GM18511 (cell line): ENCODE measurements at regions not wholly inside any gene's neighbourhood (a gene's known extent, or its start where the extent isn't known, plus 50 kb on each side); places are given as distances from the start of the nearest gene placed in this dataset.
A peak's percentile ranks its signal among the peaks of the same experiment; 100 is the strongest.

Source experiments
- ATAC-seq: cut with Tn5 transposase; IDR thresholded peaks from one replicate; pipeline ENCODE4 v1.9.1; 2021; ENCODE audit warnings: mild to moderate bottlenecking, moderate library complexity; ENCODE audit not compliant: unreplicated experiment

DNA sequence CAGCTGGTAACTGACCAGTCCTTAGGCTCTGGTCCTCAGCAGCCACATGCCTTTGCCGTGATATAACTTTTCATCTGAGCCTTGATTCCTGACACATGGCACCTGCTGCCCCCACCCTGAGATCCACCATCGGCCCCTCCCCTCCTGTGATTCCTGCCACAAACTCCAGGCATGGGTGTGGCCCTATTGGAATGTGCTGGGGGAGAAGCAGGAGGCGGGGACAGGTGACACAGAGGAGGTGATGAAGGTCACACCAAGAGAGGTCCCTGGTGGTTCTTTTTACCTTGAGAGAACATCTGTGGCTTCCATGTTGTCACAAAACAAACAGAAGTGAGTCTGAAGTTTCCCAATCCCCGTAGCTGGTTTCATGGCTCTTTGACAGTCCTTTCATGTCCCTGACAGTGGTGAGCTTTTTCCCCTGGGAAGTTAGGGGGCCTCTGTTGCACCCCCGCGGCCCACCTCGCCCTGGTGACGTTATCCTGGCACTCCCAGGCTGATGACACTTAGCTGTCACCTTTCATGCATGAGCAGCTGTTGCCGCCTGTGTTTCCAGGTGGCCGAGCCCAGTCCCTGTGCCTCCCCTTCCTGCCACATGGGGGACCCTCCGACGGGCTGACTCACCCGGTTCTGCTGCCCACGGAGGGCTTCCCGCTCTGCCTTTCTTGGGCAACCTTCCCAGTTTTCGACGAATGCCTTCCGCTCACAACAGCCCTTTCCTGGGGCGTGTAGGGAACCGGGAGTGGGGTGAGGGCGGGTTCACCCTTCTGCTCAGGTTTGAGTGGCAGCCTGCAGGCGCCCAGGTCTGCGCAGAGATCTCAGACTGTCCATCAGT, 66.3 kb upstream of the GLI2 start:
- no peak for ATAC-seq

DNA sequence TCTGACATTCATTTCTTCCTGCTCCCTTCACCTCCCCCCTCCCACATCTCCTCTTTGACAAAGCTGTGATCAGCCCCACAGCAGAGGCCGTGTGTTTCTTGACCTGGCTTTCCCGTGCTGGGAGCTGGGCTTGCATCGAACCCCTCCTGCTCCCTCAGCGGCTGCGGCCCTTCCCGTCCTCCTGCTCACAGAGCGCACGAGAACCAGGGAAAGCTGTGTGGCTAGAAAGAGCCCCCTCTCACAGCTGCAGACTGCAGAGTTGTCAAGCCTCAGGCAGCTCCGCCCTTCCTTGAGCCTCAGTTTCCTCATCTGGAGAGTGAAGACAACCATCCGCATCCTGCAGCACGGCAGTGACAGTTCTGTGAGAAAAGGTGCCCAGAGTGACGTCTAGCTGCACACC, 65.7 kb upstream of the GLI2 start:
- ATAC-seq, result no peak

DNA sequence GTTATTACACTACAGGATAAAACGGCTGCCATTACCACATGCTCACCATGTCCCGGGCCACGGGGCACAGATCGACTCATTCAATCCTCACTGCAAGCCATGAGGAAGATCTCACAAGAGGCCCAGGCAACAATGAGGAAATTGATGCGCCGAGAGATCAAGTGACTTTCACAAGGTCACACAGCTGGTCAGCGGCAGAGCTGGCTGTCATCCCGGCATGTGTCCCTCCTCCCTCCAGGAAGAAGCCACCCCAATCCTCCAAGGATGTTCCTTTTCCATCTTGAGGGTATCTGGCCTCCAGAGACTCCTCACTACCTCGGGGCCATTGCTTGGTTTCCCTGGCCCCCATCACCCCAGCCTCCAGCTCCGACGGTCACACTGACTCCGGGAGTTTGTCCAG, 65.3 kb upstream of the GLI2 start:
- no peak for ATAC-seq

DNA sequence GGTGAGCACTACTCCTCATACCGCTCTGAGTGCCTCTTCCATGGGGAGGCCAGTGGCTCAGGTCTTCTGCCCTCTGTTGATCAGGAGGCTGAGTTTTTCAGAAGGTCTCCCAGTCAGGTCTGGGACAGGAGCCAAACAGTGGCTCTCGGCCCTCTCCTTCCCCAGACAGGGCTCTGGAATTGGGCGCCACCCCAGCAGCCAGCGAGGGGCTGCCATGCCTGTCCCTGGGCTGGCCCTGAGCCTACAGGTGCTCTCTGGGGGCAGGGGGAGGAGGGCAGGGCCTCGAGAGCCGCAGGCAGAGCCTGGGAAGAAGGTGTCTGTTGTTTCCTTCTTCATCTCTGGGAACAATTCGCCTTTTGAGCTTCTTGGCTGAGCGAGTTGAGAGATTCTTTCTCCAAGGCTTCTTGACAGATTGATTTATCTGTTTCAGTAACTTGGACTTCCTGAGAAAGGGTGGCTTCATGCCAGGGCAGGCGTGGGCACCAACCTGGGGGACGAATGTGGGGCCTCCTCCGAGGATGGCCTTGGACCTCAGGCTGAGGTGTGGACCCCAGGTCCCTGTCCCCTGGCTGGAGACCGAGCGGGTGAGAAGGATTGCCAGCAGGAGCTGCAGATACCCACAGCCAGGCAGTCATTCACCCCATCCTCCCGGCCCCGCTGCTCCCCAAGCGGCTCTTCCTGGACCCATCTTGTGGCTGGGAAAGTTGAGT, 64.7 kb upstream of the GLI2 start:
- no peak for ATAC-seq

DNA sequence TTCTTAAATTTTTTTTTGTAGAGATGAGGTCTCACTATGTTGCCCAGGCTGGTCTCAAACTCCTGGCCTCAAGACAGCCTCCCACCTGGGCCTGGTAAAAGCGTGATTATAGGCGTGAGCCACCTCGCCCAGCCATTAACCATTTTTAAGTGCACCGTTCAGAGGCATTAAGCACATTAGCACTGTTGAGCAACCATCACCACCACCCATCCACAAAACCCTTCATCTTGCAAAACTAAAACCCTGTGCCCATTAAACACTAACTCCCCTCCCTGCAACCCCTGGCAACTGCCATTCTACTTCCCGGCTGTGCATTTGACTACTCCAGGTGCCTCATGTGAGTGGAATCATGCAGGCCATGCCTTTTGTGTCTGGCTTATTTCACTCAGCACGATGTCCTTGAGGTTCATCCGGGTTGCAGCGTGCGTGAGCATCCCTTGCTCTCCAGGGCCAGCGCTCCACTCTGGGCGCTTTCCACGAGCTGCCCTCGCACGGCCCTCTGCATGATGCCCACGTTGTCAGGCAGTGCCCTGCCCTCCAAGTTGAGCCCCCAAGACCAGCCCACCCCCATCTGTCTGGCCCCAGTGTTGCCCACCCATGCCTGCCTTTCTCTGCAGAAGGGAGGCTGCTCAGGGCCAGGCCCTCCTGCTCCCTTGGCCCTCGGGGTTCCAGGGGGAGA, 63.0 kb upstream of the GLI2 start:
- ATAC-seq, result no peak

DNA sequence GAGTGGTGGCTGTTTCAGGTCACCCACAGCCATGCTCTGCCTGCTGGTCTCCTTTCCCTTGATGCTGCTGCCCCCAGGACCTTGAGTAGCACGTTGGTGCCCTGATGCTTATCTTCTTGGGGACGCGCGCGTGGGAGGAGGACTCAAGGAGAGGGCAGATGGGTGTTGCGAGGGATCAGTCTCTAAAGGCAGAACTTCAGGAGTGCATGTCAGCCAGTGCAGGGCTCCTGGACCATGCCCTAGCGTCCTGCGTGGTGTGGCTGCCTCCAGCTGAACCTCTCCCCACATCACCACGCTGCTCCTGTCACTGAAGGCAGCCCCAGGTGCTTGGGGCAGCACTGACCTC, 62.5 kb upstream of the GLI2 start:
- ATAC-seq, result no peak

DNA sequence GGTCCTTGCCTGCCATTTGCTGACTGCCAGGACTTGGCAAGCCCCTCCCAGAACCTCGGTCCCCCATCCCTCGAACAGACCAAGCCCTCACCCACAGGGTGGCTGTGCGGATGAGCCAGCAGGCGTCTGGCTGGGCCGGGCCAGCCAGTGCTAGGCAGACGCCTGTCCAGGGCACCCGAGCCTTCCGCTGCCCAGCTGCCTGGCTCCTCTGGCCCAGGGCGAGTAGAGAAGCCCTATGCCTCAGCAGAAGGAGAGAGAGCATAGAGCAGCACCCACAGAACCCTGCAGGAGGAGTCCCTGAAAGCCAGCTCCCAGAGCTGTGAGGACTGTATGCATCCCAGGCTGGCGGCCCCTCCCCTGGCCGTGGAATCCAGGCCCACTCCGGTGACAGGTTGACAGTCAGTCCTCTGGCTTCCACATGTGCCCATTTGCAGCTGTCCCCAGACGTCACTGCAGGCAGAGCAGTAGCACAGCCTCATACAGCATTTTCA, 62.1 kb upstream of the GLI2 start:
- no peak for ATAC-seq

DNA sequence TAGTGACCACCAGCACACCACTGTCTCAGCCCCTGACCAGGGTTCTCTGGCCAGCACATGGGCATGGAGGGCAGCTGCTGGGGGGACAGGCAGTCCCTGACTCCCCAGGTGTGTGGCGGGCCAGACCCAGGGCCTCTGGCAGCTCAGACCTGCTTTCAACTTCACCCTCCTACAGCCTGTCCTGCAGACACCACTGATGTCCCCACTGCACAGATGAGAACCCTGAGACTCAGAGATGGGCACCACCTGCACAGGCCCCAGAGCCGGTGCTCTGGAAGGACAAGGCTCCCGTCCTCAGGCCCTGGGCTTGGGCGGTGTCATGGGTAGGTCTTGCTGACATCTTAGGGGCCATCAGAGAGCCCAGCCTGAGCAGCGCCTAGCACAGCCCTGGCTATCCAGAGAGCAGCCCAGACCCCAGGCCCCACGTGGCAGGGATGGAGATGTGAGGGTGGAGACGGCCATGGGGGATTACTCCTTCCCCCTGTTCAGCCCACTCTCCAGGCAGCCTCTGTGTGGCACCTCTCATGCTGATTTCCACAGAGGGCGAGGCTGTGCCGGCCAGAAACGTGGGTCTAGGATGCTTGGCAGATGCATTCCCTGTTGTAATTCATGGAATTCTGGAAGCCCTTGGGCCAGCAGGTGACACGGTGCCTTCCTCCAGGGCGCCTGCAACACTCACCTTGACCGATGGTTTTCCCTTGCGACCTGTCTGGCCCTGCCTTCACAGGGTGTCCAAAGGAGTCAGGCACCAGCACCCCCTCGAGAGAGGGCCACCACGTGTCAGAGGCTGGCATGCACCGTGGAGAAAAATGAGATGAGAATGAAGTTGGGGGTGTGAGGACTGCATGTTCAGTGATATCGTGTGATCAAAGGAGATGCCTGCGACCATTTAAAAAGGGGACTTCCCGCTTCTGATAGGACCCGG, 61.2 kb upstream of the GLI2 start:
- no peak for ATAC-seq

DNA sequence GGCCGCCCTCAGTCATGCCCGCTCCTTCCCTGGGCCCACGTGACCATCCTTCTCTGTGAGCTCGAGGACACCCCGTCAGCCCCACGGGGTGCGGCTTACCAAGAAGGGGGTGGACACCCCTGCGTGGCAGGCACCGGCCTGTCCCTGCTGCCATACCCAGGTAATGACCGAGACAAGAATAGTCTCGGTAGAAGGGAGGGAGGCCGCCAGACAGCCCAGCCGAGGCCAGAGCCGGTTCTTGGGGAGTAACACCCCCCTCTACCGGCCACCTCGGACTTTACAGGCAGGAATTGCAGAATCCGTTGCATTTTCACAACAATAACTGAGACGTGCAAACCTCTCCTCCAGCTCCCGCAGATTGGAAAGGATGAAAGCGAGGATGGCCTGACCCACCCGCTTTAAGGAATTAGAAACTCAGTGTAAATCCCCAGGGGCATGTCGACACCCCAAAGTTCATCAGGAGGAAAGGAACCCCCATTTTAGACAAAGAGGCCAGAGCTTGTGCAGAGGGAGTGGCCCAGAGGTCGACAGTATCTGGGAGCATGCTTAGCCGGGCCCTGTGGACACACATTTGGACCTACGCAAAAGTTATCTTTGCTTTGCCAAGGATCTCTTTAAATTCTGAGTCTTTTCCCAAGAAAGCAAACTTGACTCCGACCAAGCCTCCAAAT, 60.1 kb upstream of the GLI2 start:
- no peak for ATAC-seq

DNA sequence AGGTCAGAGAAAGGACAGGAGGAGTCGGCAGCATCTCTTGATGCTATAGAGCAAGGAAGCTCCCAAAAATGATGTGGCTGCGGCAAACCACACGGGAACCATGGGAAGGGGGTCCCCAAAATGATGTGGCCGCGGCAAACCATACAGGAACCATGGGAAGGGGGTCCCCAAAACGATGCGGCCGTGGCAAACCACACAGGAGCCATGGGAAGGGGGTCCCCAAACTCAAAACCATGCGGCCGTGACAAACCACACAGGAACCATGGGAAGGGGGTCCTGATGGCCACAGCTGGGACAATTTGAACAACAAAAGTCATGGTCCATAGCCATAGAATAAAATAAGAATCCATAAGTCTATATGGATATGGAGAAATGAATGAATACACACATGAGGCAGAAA, 58.4 kb upstream of the GLI2 start:
- ATAC-seq, result no peak

DNA sequence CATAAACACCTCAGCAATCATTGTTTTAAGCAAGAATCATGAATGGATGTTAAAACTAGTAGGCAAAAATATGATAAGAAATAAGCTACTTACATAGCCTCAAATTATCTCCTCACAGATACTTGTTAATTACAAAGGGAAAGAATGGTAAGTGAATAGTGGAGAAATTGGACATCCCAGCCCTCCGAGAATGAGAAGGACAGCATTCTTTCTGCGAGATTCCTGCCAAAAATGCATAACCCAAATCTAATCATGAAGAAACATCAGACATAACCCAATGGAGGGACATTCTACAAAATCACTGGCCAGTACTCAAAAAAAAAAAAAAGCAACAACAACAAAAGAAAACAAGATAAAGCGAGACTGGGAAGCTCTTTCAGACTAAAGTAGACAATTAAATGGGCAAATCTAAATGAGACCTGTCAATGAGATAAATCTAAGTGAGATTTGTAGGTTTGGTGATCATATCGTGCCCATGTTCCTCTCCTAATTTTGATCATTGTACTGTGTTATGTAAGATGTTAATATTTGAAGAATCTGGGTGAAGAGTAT, 57.9 kb upstream of the GLI2 start:
- no peak for ATAC-seq

DNA sequence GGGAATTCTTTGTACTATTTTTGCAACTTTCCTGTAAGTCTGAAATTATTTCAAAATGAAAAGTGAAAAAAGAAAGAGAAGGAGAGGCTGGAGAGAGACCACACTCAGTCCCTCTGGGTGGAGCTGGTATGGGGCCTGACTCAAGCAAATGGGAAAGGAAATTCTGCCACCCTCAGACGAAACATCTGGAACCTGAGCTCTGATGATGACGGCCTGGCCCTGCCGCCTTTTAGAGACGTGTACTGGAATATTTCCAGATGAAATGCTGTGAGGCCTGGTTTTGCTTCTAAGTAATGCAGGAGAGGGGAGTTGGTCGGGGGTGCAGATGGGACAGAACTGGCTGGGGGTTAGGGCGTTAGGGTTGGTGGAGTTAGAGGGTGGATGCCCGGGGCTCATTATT, 57.4 kb upstream of the GLI2 start:
- no peak for ATAC-seq

DNA sequence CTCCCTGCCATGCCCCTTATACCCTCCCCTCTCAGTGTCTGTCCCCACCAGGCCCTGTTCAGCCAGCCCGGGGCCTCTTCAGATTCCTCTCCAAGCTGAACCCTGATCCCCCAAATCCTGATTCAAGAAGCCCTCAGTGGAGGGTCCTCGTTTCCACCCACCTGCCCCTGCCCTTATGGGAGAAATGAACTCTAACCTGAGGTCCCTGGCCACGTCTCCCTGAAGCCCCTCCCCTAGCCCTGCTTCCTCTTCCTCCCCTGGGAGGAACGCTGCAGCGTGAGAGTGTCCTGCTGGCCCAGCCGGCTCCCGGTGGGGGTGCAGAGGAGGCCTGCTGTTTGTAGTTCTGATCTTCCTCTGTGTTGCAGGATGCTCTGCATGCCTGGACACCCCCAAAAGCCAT, 56.7 kb upstream of the GLI2 start:
- no peak for ATAC-seq

DNA sequence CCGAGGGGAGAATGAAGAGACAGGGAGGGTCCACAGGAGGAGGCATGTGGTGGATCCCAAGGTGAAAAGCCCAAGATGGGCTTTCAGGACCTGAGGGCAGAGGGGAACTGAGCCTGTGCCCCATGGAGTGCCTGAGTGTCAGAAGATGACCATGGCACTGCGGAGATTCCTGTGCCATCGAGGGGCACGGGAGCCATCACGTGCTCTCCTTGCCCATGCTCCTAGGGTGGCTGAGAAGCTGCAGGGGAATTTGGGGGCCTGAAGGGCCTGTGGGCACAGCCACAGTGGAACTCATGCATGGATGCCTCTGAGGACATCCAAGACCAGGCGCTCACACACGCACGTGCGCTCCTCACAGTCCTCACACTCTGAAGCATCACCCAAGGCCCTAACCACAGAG, 56.1 kb upstream of the GLI2 start:
- no peak for ATAC-seq

DNA sequence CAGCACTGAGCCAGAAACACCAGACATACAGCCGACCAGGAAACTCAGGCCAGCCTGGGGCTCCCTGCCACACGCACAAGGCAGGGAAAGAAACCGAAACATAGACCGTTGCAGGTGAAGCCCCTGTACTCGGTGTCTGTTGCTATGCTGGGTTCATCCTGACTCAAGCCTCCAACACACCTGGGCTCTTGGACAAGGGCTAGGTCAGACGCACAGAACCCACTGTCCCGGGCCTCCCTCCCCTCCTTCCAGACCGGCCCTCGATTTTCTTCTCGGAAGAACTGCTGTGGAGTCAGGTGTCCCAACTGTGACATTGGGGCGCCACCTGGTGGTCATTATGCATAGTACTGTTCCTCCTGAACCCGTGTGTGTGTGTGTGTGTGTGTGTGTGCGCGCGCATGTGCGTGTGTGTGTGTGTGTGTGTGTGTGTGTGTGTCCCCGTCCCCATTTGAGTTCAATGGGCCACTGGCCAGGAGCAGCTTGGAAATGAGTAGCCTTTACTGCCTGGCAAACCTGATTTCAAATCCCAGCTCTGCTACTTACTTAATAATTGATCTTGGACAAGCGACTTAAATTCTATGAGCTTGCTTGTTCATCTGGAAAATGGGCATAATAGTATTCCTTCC, 55.4 kb upstream of the GLI2 start:
- peak; percentile 75 for ATAC-seq

DNA sequence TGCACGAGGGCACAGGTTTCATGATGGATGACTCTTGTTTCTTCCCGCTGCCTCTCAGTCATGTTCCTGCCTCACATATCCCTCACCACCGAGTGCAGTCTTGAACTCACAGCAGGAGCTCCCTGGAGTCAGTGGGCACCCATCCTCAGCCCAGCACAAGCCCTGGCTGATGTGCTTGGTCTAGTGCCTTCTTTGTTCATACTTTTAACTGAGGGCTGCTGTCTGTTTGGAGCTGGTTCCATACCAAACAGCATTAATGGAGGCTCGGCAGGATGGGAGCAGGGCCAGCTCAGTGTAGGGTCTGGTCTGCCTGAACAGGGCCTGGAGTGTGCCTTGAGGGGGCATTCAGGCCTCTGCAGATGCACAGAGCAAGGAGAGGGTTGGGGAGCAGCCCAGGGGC, 54.5 kb upstream of the GLI2 start:
- no peak for ATAC-seq

DNA sequence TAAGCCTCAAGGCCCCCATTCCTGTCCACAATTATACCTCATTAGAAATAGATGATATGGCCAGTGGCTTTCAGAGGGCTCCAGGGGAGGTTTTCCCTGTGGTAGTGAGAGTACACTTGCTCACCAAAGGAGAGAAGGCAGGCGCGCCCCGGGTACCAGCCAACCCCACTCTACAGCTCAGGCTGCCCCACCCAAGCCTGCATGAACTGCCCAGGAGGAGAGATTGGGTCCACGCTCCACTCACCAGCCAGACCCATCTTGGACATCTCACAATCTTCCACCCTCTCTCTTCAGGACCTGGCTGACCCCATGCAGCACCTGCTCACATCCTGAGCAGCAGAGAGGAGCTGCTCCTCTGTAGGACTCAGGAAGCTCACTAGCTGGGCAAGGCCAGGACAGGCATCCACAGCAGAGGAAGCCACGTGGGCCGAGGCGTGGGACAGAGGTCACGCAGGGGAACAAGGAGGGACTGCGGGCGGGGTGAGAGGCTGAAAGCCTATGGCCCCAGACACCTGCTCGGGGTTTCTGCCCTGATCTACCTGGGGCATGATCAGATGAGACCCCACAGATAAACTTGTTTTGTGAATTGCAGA, 53.9 kb upstream of the GLI2 start:
- no peak for ATAC-seq

DNA sequence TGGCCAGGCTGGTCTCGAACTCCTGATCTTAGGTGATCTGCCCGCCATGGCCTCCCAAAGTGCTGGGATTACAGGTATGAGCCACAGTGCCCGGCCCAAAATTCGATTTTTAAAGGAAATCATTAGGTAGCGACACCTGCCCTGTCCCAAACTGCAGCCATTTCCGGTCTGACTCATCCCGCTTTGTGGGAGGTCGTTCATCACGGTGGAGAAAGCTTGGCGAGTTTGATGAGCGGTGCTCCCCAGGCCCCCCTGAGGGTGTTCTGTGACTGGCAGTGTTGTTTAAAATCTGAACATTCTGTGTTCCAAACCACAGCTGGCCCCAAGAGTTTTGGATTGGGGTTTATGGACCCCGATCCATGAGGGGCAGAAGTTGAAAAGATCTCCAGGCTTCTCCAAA, 53.0 kb upstream of the GLI2 start:
- no peak for ATAC-seq

DNA sequence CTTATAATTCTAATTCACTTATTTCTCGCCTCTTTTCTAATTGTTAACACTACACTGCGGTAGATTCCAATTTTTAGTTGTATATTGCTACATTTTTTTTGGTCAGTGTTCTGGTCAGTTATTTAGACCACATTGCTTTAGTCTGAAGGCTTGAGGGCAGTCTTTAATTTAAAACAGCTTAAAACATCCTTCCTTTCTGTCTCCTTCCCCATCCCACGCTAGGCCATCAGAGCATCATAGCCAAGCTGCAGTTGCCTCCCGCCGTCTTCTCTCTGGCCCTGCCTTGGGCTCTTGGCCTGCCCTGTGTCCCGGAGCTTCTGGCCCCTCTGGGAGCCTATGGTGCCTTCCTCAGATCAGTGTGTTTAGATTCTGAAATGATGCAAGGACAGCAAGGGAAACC, 52.6 kb upstream of the GLI2 start:
- no peak for ATAC-seq
